GM12892 (cell line): ENCODE measurements at regions not wholly inside any gene's neighbourhood (a gene's known extent, or its start where the extent isn't known, plus 50 kb on each side); places are given as distances from the start of the nearest gene placed in this dataset.

Source experiments
- DNase-seq: peaks from one replicate; pipeline ENCODE4 v3.0.0; 2011; ENCODE audit not compliant: insufficient read length
- FAIRE-seq: peaks from 2 replicates; lab custom pipeline; 2011; peaks lifted over from hg19 to GRCh38; lab: Jason Lieb, UNC
- POLR2A ChIP-seq: IDR thresholded peaks from 2 replicates; pipeline ENCODE4 v1.6.1; 2011; ENCODE audit warnings: low read depth, low read length, control low read depth
- POLR2AphosphoS5 ChIP-seq: IDR thresholded peaks from 2 replicates; pipeline ENCODE4 v1.6.1; 2011; ENCODE audit warnings: low read depth, low read length, control low read depth
- TAF1 ChIP-seq: IDR thresholded peaks from 2 replicates; pipeline ENCODE4 v1.6.1; 2011; ENCODE audit warnings: low read depth, mild to moderate bottlenecking, control low read depth, low read length, borderline replicate concordance

- FAIRE-seq (no peak), DNase-seq (no peak)
- TF ChIP-seq TAF1 (no peak), POLR2AphosphoS5 (no peak), POLR2A (no peak)
Observed at GRCh38 chr9:8014997-8015682, 215.6 kb upstream of the DMAC1 start.

- no peak for FAIRE-seq
- no peak for DNase-seq
- no peak for TF ChIP-seq TAF1
- TF ChIP-seq POLR2AphosphoS5, result no peak
Observed at GRCh38 chr9:8012986-8013385, 213.4 kb upstream of the DMAC1 start.

- DNase-seq (no peak), FAIRE-seq (no peak)
Observed at GRCh38 chr9:8011974-8012373, 212.4 kb upstream of the DMAC1 start.

GRCh38 chr9:7996558-7996957 lies 197.0 kb upstream of the DMAC1 start:
- DNase-seq, result no peak
- TF ChIP-seq TAF1, result no peak
- no peak for TF ChIP-seq POLR2A
- TF ChIP-seq POLR2AphosphoS5, result no peak
- no peak for FAIRE-seq

More at GRCh38 chr9:8011974-8012373, 212.4 kb upstream of the DMAC1 start:
- TF ChIP-seq TAF1 (no peak), POLR2AphosphoS5 (no peak), POLR2A (no peak)

GRCh38 chr9:7988644-7989280 lies 189.2 kb upstream of the DMAC1 start:
- DNase-seq (no peak), FAIRE-seq (no peak)
- no peak for TF ChIP-seq POLR2A
- no peak for TF ChIP-seq TAF1
- TF ChIP-seq POLR2AphosphoS5, result no peak

- TF ChIP-seq POLR2A, result no peak
- TF ChIP-seq POLR2AphosphoS5, result no peak
- TF ChIP-seq TAF1, result no peak
- FAIRE-seq, result no peak
- no peak for DNase-seq
Observed at GRCh38 chr9:7984692-7985091, 185.1 kb upstream of the DMAC1 start.

- DNase-seq, result no peak
- FAIRE-seq, result no peak
- TF ChIP-seq TAF1 (no peak), POLR2AphosphoS5 (no peak), POLR2A (no peak)
Observed at GRCh38 chr9:7984203-7984602, 184.6 kb upstream of the DMAC1 start.

- FAIRE-seq (no peak), DNase-seq (no peak)
- TF ChIP-seq POLR2A (no peak), TAF1 (no peak), POLR2AphosphoS5 (no peak)
Observed at GRCh38 chr9:7983490-7983889, 183.9 kb upstream of the DMAC1 start.

- FAIRE-seq, result no peak
- TF ChIP-seq POLR2AphosphoS5, result no peak
- no peak for TF ChIP-seq TAF1
- no peak for TF ChIP-seq POLR2A
- DNase-seq, result no peak
Observed at GRCh38 chr9:7982907-7983306, 183.3 kb upstream of the DMAC1 start.

- no peak for TF ChIP-seq TAF1
- no peak for TF ChIP-seq POLR2AphosphoS5
- no peak for TF ChIP-seq POLR2A
- DNase-seq (no peak), FAIRE-seq (no peak)
Observed at GRCh38 chr9:7980691-7981289, 181.2 kb upstream of the DMAC1 start.

- DNase-seq (no peak), FAIRE-seq (no peak)
- no peak for TF ChIP-seq POLR2AphosphoS5
Observed at GRCh38 chr9:7980041-7980440, 180.5 kb upstream of the DMAC1 start.

- DNase-seq, result no peak
- TF ChIP-seq POLR2A, result no peak
- no peak for TF ChIP-seq TAF1
- TF ChIP-seq POLR2AphosphoS5, result no peak
- FAIRE-seq, result no peak
Observed at GRCh38 chr9:7979611-7980010, 180.0 kb upstream of the DMAC1 start.
